ENCODE measurements at regions not wholly inside any gene's neighbourhood (a gene's known extent, or its start where the extent isn't known, plus 50 kb on each side); places are given as distances from the start of the nearest gene placed in this dataset.

DNA sequence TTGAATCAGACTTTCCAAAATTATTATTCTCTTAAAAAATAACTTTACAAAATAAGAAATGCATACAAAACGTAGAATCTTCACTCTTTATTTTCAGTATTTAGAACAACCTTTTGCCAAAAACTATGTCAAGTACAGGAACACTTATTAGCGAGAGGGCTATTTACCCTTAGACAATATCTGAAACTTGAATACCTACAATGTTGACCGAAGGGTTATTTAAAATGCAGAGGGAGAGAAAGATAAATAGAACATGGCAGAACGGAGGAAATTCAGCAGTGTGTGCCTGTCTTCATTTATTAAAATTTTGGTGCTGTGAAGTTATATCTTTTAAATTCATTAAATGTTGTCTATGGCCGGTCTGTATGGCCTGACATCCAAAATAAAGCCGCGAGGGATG, 198.8 kb downstream of the EFNB2 start:
- DNase-seq (ENCODE audit: extremely low spot score in 2 of 2), result no peak
- no peak overlapping the region for H3K4me3 ChIP-seq
- no peaks in the 10 kb centered on the region for H3K4me1 ChIP-seq
- TF ChIP-seq, protein P1, sequence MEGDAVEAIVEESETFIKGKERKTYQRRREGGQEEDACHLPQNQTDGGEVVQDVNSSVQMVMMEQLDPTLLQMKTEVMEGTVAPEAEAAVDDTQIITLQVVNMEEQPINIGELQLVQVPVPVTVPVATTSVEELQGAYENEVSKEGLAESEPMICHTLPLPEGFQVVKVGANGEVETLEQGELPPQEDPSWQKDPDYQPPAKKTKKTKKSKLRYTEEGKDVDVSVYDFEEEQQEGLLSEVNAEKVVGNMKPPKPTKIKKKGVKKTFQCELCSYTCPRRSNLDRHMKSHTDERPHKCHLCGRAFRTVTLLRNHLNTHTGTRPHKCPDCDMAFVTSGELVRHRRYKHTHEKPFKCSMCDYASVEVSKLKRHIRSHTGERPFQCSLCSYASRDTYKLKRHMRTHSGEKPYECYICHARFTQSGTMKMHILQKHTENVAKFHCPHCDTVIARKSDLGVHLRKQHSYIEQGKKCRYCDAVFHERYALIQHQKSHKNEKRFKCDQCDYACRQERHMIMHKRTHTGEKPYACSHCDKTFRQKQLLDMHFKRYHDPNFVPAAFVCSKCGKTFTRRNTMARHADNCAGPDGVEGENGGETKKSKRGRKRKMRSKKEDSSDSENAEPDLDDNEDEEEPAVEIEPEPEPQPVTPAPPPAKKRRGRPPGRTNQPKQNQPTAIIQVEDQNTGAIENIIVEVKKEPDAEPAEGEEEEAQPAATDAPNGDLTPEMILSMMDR (IDR thresholded peaks at IDR 0.05), result no peak
- TF ChIP-seq POLR2AphosphoS5 (IDR thresholded peaks at IDR 0.05; ENCODE audit: insufficient read depth in 1 of 2, low read depth in 1 of 2), result no peak
- TF ChIP-seq POLR2A (IDR thresholded peaks at IDR 0.05), result no peak
- H3K27me3 ChIP-seq, result no peaks in the 10 kb centered on the region
- intact Hi-C loops (cut with DNase I), result no loop called here
- H3K27ac ChIP-seq, result no peak overlapping the region
- no peaks in the 10 kb centered on the region for H3K9me3 ChIP-seq
- no peaks in the 10 kb centered on the region for H3K36me3 ChIP-seq

DNA sequence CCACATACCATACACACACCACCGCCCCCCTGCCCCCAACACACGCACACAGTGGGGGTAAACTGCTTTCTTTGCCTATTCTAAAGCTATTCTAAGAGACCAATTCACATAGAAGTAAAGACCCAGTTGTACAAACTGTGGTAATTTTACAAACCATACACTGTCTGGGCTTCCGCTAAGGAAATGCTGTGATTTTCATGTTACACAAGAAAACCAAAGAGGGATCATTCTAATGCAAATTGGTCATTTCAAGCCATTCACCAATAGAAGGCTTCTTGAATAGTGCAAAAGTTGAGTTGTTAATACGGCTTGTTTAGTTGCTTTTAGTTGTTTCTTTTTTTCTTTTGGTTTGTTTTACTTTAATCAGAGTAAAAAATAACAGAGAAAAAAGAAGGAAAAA, 202.8 kb downstream of the EFNB2 start:
- Histone ChIP-seq H3K9me3 (no peaks in the 10 kb centered on the region), H3K4me1 (no peaks in the 10 kb centered on the region), H3K36me3 (no peaks in the 10 kb centered on the region), H3K27ac (no peak overlapping the region), H3K4me3 (no peak overlapping the region), H3K27me3 (no peaks in the 10 kb centered on the region)
- intact Hi-C loops (cut with DNase I), result no loop called here
- no peak for TF ChIP-seq POLR2A (IDR thresholded peaks at IDR 0.05)
- TF ChIP-seq, protein P1 (IDR thresholded peaks at IDR 0.05), result no peak
- TF ChIP-seq POLR2AphosphoS5 (IDR thresholded peaks at IDR 0.05; ENCODE audit: insufficient read depth in 1 of 2, low read depth in 1 of 2), result no peak
- no peak for DNase-seq (ENCODE audit: extremely low spot score in 2 of 2)

DNA sequence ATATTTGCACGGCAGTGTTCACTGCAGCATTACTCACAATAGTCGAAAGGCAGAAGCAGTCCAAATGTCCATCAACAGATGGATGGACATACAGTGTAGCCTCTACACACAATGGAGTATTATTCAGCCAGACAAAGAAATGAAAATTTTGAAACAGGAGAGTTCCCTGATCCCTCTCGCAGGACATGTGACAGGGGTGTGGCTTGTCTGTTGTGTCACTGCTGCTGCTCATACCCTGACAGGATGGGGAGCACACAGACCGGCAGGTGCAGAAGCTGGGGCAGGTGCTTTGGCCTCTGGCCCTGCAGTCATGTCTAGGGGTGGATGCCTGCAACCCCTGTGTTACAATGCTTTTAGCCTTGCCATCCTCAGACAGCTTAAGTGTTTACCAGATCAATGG, 204.3 kb downstream of the EFNB2 start:
- intact Hi-C loops (cut with DNase I), result no loop called here
- Histone ChIP-seq H3K27ac (no peak overlapping the region), H3K27me3 (no peaks in the 10 kb centered on the region), H3K36me3 (no peaks in the 10 kb centered on the region), H3K4me1 (no peaks in the 10 kb centered on the region), H3K9me3 (no peaks in the 10 kb centered on the region), H3K4me3 (no peak overlapping the region)
- no peak for TF ChIP-seq POLR2A (IDR thresholded peaks at IDR 0.05)
- TF ChIP-seq, protein P1 (IDR thresholded peaks at IDR 0.05), result no peak
- TF ChIP-seq POLR2AphosphoS5 (IDR thresholded peaks at IDR 0.05; ENCODE audit: insufficient read depth in 1 of 2, low read depth in 1 of 2), result no peak
- DNase-seq (ENCODE audit: extremely low spot score in 2 of 2), result no peak

DNA sequence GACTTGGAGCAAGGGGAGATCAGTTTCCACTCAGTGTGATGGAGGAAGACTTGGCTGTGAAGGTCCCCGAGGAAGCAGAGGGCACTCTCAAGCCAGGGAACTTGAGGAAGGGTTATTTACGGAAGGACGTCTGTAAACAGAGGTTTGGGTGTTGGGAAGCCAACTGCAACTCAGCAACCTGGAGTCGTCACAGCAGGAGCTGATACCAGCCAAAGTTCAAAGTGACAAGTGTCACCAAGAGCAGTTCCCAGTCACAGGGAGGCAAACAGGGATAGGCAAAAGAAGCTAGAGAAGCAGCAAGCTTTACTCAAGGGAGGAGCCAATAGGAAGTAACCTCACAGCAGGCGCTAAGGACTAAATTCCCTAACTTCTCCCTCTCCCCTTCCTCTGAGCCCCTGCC, 205.5 kb downstream of the EFNB2 start:
- TF ChIP-seq, protein P1 (IDR thresholded peaks at IDR 0.05), result no peak
- TF ChIP-seq POLR2A (IDR thresholded peaks at IDR 0.05) (no peak), POLR2AphosphoS5 (IDR thresholded peaks at IDR 0.05; ENCODE audit: insufficient read depth in 1 of 2, low read depth in 1 of 2) (no peak)
- H3K4me3 ChIP-seq, result no peak overlapping the region
- no peaks in the 10 kb centered on the region for H3K4me1 ChIP-seq
- no peak overlapping the region for H3K27ac ChIP-seq
- H3K36me3 ChIP-seq, result no peaks in the 10 kb centered on the region
- no peaks in the 10 kb centered on the region for H3K9me3 ChIP-seq
- no peaks in the 10 kb centered on the region for H3K27me3 ChIP-seq
- intact Hi-C loops (cut with DNase I), result no loop called here
- DNase-seq (ENCODE audit: extremely low spot score in 2 of 2), result no peak

DNA sequence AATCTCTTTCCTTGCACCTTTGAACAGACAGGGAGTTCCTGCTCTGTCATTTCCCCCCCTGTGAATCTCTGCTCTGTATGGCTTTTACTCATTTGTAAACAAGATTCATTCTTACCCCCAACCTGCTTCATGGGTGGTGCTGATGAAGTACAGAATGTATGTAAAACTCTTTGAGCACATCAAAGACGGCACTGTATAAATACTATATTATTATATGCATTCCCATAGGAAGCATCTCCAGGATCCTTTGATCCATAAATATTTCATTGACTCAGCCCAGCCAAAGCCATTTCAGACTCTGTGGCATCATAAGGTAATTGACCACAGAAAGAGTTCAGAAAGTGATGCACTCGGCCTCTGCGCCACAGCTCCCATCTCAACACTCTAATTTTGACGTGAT, 208.7 kb downstream of the EFNB2 start:
- Histone ChIP-seq H3K36me3 (no peaks in the 10 kb centered on the region), H3K27me3 (no peaks in the 10 kb centered on the region), H3K9me3 (peaks cover 8% of the 10 kb centered on the region), H3K27ac (no peak overlapping the region), H3K4me1 (no peaks in the 10 kb centered on the region), H3K4me3 (no peak overlapping the region)
- TF ChIP-seq POLR2AphosphoS5 (IDR thresholded peaks at IDR 0.05; ENCODE audit: insufficient read depth in 1 of 2, low read depth in 1 of 2) (no peak), POLR2A (IDR thresholded peaks at IDR 0.05) (no peak)
- TF ChIP-seq, protein P1 (IDR thresholded peaks at IDR 0.05), result no peak
- intact Hi-C loops (cut with DNase I), result no loop called here
- no peak for DNase-seq (ENCODE audit: extremely low spot score in 2 of 2)

Measured in vagina (tissue), 2 donors.